ENCODE measurements at regions not wholly inside any gene's neighbourhood (a gene's known extent, or its start where the extent isn't known, plus 50 kb on each side); places are given as distances from the start of the nearest gene placed in this dataset.

DNA sequence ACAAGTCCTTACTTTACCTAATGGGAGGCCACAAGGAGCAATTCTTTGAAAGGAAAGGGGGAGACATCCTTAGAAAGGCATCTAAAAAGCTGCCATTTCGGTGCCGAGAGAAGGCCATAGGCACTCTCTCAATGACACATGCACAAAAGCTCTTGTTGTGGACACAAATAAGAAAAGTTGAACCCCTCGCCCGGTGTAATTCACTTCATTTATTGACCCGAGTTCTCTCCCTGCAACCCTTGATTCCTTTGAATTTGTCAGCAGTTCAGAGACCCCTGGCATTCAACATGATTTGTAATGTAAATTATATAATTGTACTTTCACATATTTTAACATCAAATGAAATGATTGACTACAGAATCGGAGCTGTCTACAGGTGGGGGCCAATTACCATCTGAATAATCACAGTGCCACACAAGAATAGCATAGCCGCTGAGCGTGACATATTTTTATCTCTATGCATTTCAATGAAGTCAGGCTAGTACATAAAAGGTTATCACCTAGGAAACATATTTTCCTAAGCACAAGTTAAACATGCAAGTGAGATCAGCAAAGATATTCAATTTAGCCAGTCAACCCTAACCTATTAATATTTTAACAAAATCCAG lies 66.7 kb downstream of the IRX6 start:
- Histone ChIP-seq H2AFZ (ENCODE audit: control insufficient read depth, low read length) (no peak overlapping the region), H3K79me2 (ENCODE audit: control insufficient read depth, insufficient read depth, low read length) (no peaks in the 10 kb centered on the region), H3K9me1 (ENCODE audit: control insufficient read depth, extremely low read depth, insufficient read depth, low read length) (no peaks in the 10 kb centered on the region), H4K20me1 (ENCODE audit: control insufficient read depth, extremely low read depth, insufficient read depth, low read length) (no peaks in the 10 kb centered on the region), H3K4me3 (ENCODE audit: control insufficient read depth in 2 of 3, extremely low read depth in 1 of 3, insufficient read depth in 2 of 3, low read depth in 1 of 3, low read length in 3 of 3) (no peak overlapping the region), H3K9ac (ENCODE audit: control insufficient read depth, extremely low read depth, insufficient read depth, low read length) (no peak overlapping the region), H3K9me3 (ENCODE audit: control insufficient read depth, low read depth, low read length) (no peaks in the 10 kb centered on the region), H3K27ac (ENCODE audit: control insufficient read depth, insufficient read depth, low read length) (no peak overlapping the region), H3K4me1 (ENCODE audit: control insufficient read depth, extremely low read depth, insufficient read depth, low read length) (peaks cover 33% of the 10 kb centered on the region), H3K27me3 (ENCODE audit: control insufficient read depth, extremely low read depth, insufficient read depth, low read length) (no peaks in the 10 kb centered on the region), H3K4me2 (ENCODE audit: control insufficient read depth, extremely low read depth, insufficient read depth, low read depth, low read length) (no peak overlapping the region), H3K36me3 (ENCODE audit: control insufficient read depth in 2 of 2, extremely low read depth in 1 of 2, insufficient read depth in 2 of 2, low read length in 2 of 2) (no peaks in the 10 kb centered on the region)
- dilution Hi-C loops (cut with MboI; ENCODE audit: extremely low pct_ligation_motif_present, low sequenced_read_pairs): no loop called here
- no peak for FAIRE-seq
- DNase-seq (ENCODE audit: low read depth, low spot score): no peak
- TF ChIP-seq EZH2 (IDR thresholded peaks at IDR 0.05; ENCODE audit: low read length): no peak
- TF ChIP-seq, protein P1, sequence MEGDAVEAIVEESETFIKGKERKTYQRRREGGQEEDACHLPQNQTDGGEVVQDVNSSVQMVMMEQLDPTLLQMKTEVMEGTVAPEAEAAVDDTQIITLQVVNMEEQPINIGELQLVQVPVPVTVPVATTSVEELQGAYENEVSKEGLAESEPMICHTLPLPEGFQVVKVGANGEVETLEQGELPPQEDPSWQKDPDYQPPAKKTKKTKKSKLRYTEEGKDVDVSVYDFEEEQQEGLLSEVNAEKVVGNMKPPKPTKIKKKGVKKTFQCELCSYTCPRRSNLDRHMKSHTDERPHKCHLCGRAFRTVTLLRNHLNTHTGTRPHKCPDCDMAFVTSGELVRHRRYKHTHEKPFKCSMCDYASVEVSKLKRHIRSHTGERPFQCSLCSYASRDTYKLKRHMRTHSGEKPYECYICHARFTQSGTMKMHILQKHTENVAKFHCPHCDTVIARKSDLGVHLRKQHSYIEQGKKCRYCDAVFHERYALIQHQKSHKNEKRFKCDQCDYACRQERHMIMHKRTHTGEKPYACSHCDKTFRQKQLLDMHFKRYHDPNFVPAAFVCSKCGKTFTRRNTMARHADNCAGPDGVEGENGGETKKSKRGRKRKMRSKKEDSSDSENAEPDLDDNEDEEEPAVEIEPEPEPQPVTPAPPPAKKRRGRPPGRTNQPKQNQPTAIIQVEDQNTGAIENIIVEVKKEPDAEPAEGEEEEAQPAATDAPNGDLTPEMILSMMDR (optimal IDR thresholded peaks at IDR 0.05 in 1 of 3, IDR thresholded peaks at IDR 0.05 in 1 of 3, conservative IDR thresholded peaks at IDR 0.05 in 1 of 3; ENCODE audit: extremely low read depth in 1 of 3, insufficient read depth in 2 of 3, low read length in 3 of 3): no peak

DNA sequence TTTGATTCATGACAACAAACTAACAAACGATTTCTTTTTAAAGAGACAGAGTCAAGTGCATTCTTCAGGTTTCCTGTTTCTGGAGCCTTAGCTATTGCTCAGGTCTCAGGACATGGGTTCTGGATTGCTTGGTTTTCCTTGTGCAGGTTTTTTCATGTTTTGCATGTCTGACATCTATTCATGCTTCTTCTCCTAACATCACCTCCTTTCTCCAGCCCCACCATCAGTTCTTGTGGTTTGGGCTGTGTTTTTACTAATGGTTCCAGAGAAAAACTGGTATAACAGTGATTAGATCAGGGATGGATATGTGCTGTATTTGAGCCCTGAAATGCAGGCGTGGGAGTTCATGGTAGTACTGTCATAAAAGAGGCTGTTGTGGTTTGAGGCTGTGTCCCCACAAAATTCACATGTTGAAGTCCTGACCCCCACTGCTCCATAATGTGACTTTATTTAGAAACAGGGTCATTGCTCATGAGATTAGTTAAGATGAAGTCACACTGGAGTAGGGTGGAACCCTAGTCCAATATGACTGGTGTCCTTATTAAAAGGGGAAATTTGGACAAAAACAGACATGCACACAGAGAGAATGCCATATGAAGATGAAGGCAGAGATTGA lies 67.9 kb downstream of the IRX6 start:
- H3K27me3 ChIP-seq (ENCODE audit: control insufficient read depth, extremely low read depth, insufficient read depth, low read length): no peaks in the 10 kb centered on the region
- H3K79me2 ChIP-seq (ENCODE audit: control insufficient read depth, insufficient read depth, low read length): no peaks in the 10 kb centered on the region
- dilution Hi-C loops (cut with MboI; ENCODE audit: extremely low pct_ligation_motif_present, low sequenced_read_pairs): no loop called here
- no peak overlapping the region for H2AFZ ChIP-seq (ENCODE audit: control insufficient read depth, low read length)
- peak overlapping the region; percentile 56 for H3K27ac ChIP-seq (ENCODE audit: control insufficient read depth, insufficient read depth, low read length)
- peak; percentile 29 for FAIRE-seq
- no peaks in the 10 kb centered on the region for H3K9me1 ChIP-seq (ENCODE audit: control insufficient read depth, extremely low read depth, insufficient read depth, low read length)
- peak overlapping the region; percentile 42 for H3K4me2 ChIP-seq (ENCODE audit: control insufficient read depth, extremely low read depth, insufficient read depth, low read depth, low read length)
- TF ChIP-seq EZH2 (IDR thresholded peaks at IDR 0.05; ENCODE audit: low read length): no peak
- TF ChIP-seq, protein P1 (optimal IDR thresholded peaks at IDR 0.05 in 1 of 3, IDR thresholded peaks at IDR 0.05 in 1 of 3, conservative IDR thresholded peaks at IDR 0.05 in 1 of 3; ENCODE audit: extremely low read depth in 1 of 3, insufficient read depth in 2 of 3, low read length in 3 of 3): no peak
- H3K4me1 ChIP-seq (ENCODE audit: control insufficient read depth, extremely low read depth, insufficient read depth, low read length): peaks cover 30% of the 10 kb centered on the region
- no peaks in the 10 kb centered on the region for H3K9me3 ChIP-seq (ENCODE audit: control insufficient read depth, low read depth, low read length)
- H3K9ac ChIP-seq (ENCODE audit: control insufficient read depth, extremely low read depth, insufficient read depth, low read length): no peak overlapping the region
- no peak overlapping the region for H3K4me3 ChIP-seq (ENCODE audit: control insufficient read depth in 2 of 3, extremely low read depth in 1 of 3, insufficient read depth in 2 of 3, low read depth in 1 of 3, low read length in 3 of 3)
- no peaks in the 10 kb centered on the region for H4K20me1 ChIP-seq (ENCODE audit: control insufficient read depth, extremely low read depth, insufficient read depth, low read length)
- DNase-seq (ENCODE audit: low read depth, low spot score): no peak
- no peaks in the 10 kb centered on the region for H3K36me3 ChIP-seq (ENCODE audit: control insufficient read depth in 2 of 2, extremely low read depth in 1 of 2, insufficient read depth in 2 of 2, low read length in 2 of 2)
